NT2/D1 (cell line): ENCODE measurements at regions not wholly inside any gene's neighbourhood (a gene's known extent, or its start where the extent isn't known, plus 50 kb on each side); places are given as distances from the start of the nearest gene placed in this dataset.

Experiments
- DNase-seq: peaks from one replicate; pipeline ENCODE4 v3.0.0-alpha.2; 2011; ENCODE audit warnings: low read depth, low spot score
- H3K27me3 ChIP-seq: 2 replicates; pipeline ENCODE4 v1.6.0; 2011; ENCODE audit warnings: mild to moderate bottlenecking; ENCODE audit not compliant: insufficient read length, insufficient read depth
- H3K36me3 ChIP-seq: 2 replicates; pipeline ENCODE4 v1.6.1; 2011; ENCODE audit warnings: mild to moderate bottlenecking, low read length, mixed read lengths; ENCODE audit not compliant: insufficient read depth, insufficient read length
- H3K4me1 ChIP-seq: 2 replicates; pipeline ENCODE4 v1.5.1; 2011; ENCODE audit not compliant: insufficient read depth, insufficient read length
- H3K4me3 ChIP-seq: 2 replicates; pipeline ENCODE4 v1.5.1; 2011; ENCODE audit warnings: low read depth; ENCODE audit not compliant: insufficient read length
- H3K9ac ChIP-seq: 2 replicates; pipeline ENCODE4 v1.6.0; 2011; ENCODE audit warnings: low read depth; ENCODE audit not compliant: insufficient read length
- H3K9me3 ChIP-seq: 2 replicates; pipeline ENCODE4 v1.5.1; 2011; ENCODE audit warnings: mild to moderate bottlenecking, low read length; ENCODE audit not compliant: insufficient read depth
- SUZ12 ChIP-seq: IDR thresholded peaks from 2 replicates; pipeline ENCODE4 v1.6.1; 2011; ENCODE audit not compliant: insufficient read length, insufficient read depth; ENCODE audit errors: extremely low read depth
- YY1 ChIP-seq: IDR thresholded peaks from 2 replicates; pipeline ENCODE4 v1.6.1; 2011; ENCODE audit not compliant: insufficient read length, insufficient read depth
- ZNF274 ChIP-seq: IDR thresholded peaks from 2 replicates; pipeline ENCODE4 v1.6.1; 2011; ENCODE audit warnings: mild to moderate bottlenecking, low read depth, low read length

DNA sequence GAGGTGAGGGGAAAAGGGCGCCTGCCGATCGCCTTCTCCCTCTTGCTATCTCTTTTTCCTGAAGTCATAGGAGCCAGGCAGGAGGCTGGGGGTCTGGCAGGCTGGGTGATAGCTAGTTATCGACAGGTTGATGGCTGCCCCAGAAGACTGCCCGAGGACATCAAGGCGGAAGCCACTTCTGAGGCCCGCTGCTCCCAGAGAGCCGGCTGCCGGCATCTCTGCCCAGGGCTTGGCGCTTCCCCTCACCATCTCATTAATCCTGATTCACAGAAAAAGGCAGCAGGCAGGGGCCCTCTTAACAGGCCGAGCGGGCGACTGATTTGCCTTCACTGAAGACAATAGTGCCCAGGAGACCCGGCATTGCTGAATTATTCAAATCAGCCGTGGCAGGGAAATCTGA lies 124.2 kb downstream of the MIAT start:
- no peak for TF ChIP-seq SUZ12
- H3K36me3 ChIP-seq = peaks cover 10% of the 10 kb centered on the region
- DNase-seq = no peak
- peak overlapping the region; percentile 12 for H3K9ac ChIP-seq
- H3K4me3 ChIP-seq = no peak overlapping the region
- H3K9me3 ChIP-seq = peaks cover 18% of the 10 kb centered on the region; the same call in 1 of the 2 replicates
- H3K4me1 ChIP-seq = peaks cover 9% of the 10 kb centered on the region
- H3K27me3 ChIP-seq = peaks cover 14% of the 10 kb centered on the region

DNA sequence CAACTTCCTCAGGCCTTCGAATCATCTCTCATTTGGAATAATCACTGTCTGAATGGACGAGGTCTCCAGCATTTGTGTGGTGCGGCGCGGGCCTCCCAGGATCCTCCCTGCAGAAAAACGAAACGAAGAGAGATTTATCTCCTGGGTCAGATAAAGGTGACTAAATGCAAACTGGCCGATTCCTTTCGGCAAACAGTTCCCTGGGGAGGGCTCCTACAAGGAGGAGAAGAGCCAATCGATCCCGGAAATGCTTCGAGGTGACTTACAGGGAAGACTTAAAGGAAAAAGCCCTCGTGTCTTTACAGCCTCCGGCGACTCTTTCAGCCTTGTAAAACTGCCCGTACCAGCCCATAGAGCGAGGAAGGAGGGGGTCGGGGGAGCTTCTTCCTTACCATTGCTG lies 126.5 kb downstream of the MIAT start:
- Histone ChIP-seq H3K9ac (no peak overlapping the region), H3K36me3 (peaks cover 9% of the 10 kb centered on the region)
- DNase-seq = no peak

DNA sequence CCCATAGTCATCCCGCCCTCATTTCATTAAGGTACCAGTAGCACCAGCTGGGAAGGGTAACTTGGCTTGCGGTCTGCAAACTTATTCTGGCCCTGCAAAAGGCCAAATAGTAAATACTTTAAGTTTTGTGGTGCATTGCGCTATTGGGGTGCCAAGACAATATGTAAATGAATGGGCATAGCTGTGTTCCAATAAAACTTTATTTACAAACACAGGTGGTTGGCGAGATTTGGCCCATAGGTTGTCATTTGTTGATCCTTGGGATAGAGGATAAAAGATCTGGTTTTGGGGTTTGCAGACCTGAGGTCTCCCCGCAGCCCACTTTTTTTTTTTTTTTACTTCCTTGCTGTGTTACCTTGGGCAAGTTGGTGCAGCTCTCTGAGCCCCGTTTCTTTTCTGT lies 127.4 kb downstream of the MIAT start:
- Histone ChIP-seq H3K4me3 (no peak overlapping the region), H3K36me3 (peaks cover 5% of the 10 kb centered on the region), H3K4me1 (peaks cover 3% of the 10 kb centered on the region), H3K9me3 (peaks cover 16% of the 10 kb centered on the region; the same call in 1 of the 2 replicates), H3K27me3 (peaks cover 12% of the 10 kb centered on the region), H3K9ac (no peak overlapping the region)
- TF ChIP-seq SUZ12 (no peak), ZNF274 (no peak), YY1 (no peak)
- no peak for DNase-seq

More for the DNA sequence above, 126.5 kb downstream of the MIAT start:
- H3K27me3 ChIP-seq = peaks cover 14% of the 10 kb centered on the region
- TF ChIP-seq SUZ12 (no peak), ZNF274 (no peak), YY1 (no peak)
- no peak overlapping the region for H3K4me3 ChIP-seq
- H3K9me3 ChIP-seq = peaks cover 18% of the 10 kb centered on the region; the same call in 1 of the 2 replicates
- peaks cover 3% of the 10 kb centered on the region for H3K4me1 ChIP-seq

DNA sequence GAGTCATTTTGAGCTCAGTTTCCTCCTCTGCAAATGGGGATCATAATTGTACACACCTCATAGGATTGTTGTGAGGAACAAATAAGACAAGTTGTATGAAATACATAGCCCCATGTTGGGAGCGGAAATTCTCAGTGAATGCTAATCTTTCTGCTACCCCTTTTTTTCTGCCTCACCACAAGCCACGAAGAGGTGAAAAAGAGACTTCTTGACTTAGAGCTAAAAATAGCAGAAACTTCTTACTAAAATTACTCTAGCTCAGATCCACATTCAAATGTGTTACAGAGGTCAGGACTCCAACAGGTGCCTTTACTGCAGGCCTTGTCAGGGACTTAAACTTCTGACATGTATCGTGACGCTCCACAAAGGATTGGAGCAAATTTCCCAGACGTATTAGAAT lies 128.5 kb downstream of the MIAT start:
- Histone ChIP-seq H3K4me1 (peaks cover 3% of the 10 kb centered on the region), H3K27me3 (peaks cover 8% of the 10 kb centered on the region), H3K4me3 (no peak overlapping the region), H3K36me3 (no peaks in the 10 kb centered on the region), H3K9me3 (peaks cover 9% of the 10 kb centered on the region; the same call in 1 of the 2 replicates), H3K9ac (no peak overlapping the region)
- DNase-seq = no peak
- TF ChIP-seq SUZ12 = no peak
- TF ChIP-seq YY1 = no peak
- no peak for TF ChIP-seq ZNF274

- DNase-seq = no peak
- Histone ChIP-seq H3K9me3 (peaks cover 9% of the 10 kb centered on the region; the same call in 1 of the 2 replicates), H3K27me3 (peaks cover 8% of the 10 kb centered on the region), H3K4me3 (no peak overlapping the region), H3K9ac (no peak overlapping the region), H3K36me3 (no peaks in the 10 kb centered on the region), H3K4me1 (peaks cover 3% of the 10 kb centered on the region)
- no peak for TF ChIP-seq ZNF274
- no peak for TF ChIP-seq SUZ12
- TF ChIP-seq YY1 = no peak
These were observed 129.0 kb downstream of the MIAT start for GRCh38 chr22:26786398-26786797.

DNA sequence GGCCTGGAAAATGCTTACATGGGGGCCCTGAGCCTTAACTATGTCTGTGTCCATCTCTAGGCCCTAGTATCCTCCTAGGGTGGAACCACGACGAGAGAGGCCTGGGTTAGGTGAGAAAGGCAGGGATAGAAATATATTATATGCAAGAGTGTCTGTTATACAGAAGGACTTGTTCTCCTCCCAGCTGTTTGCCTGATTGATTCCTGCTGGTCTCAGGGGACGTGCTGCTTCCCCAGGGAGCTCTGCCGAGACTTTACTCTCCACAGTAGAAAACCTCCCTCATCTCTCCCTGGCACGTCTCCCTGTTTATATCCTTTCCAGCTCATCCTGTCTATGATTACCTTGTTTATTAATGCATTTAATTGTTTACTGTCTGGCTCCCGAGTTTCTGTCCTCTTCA lies 132.6 kb downstream of the MIAT start:
- TF ChIP-seq YY1 (no peak), ZNF274 (no peak), SUZ12 (no peak)

GRCh38 chr22:26792522-26792921 lies 135.1 kb downstream of the MIAT start:
- no peak for TF ChIP-seq ZNF274
- Histone ChIP-seq H3K9me3 (no peaks in the 10 kb centered on the region; the same call in 1 of the 2 replicates), H3K36me3 (no peaks in the 10 kb centered on the region), H3K4me3 (no peak overlapping the region), H3K9ac (no peak overlapping the region), H3K4me1 (peaks cover 3% of the 10 kb centered on the region), H3K27me3 (no peaks in the 10 kb centered on the region)
- DNase-seq = no peak

More for the DNA sequence above, 132.6 kb downstream of the MIAT start:
- no peak for DNase-seq
- H3K27me3 ChIP-seq = no peaks in the 10 kb centered on the region
- H3K9me3 ChIP-seq = no peaks in the 10 kb centered on the region
- H3K9ac ChIP-seq = no peak overlapping the region
- H3K4me1 ChIP-seq = no peaks in the 10 kb centered on the region
- no peak overlapping the region for H3K4me3 ChIP-seq
- no peaks in the 10 kb centered on the region for H3K36me3 ChIP-seq

DNA sequence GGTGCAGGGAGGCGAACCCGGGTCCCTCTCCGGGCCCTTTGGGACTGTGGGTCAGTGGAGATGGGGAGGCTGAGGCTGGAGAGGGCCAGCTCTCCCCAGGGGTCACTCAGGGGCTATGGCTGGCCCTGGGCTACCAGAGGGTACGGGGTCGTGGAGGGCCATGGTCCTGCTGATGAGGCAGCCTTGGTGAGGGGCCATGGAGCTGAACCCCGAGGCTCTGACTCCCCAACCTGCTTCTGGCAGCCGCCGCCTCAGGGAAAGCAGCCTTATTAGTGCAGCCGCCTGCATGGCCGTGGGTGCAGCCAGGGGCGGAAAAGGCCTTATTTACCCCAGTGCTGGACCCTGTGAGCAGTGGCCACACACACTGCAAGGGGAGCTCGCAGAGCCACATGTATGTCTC lies 139.4 kb downstream of the MIAT start:
- H3K36me3 ChIP-seq = no peaks in the 10 kb centered on the region
- peaks cover 6% of the 10 kb centered on the region for H3K4me1 ChIP-seq
- no peak overlapping the region for H3K9ac ChIP-seq
- H3K4me3 ChIP-seq = no peak overlapping the region
- no peak for DNase-seq
- TF ChIP-seq YY1 (no peak), ZNF274 (no peak)
- H3K9me3 ChIP-seq = no peaks in the 10 kb centered on the region; the same call in 1 of the 2 replicates
- H3K27me3 ChIP-seq = no peaks in the 10 kb centered on the region
